ENCODE measurements at regions not wholly inside any gene's neighbourhood (a gene's known extent, or its start where the extent isn't known, plus 50 kb on each side); places are given as distances from the start of the nearest gene placed in this dataset.

- no peak for FAIRE-seq
- Histone ChIP-seq H3K27ac (ENCODE audit: control insufficient read depth, insufficient read depth) (no peak overlapping the region), H3K4me3 (no peak overlapping the region), H4K20me1 (ENCODE audit: control insufficient read depth, insufficient read depth) (no peaks in the 10 kb centered on the region), H3K9me3 (replicated peaks; ENCODE audit: control insufficient read depth, insufficient read depth, low read length) (no peaks in the 10 kb centered on the region; the same call in 2 of the 3 replicates), H3K36me3 (ENCODE audit: control insufficient read depth in 2 of 2, insufficient read depth in 2 of 2, low read length in 1 of 2) (no peaks in the 10 kb centered on the region), H3K4me2 (ENCODE audit: control insufficient read depth, insufficient read depth) (no peak overlapping the region), H2AFZ (ENCODE audit: control insufficient read depth, low read depth, low read length) (no peak overlapping the region), H3K9ac (ENCODE audit: control insufficient read depth, insufficient read depth, low read length) (no peak overlapping the region), H3K79me2 (ENCODE audit: control insufficient read depth, insufficient read depth, low read length) (no peaks in the 10 kb centered on the region), H3K4me1 (ENCODE audit: control insufficient read depth, insufficient read depth, low read length) (peaks cover 3% of the 10 kb centered on the region; the same call in 1 of the 2 replicates), H3K27me3 (replicated peaks in 1 of 2; ENCODE audit: control insufficient read depth in 2 of 2, insufficient read depth in 2 of 2, low read length in 1 of 2) (no peaks in the 10 kb centered on the region)
- ChIA-PET RAD21 (ENCODE audit: unreplicated experiment) (no interaction called here), CTCF (no interaction called here), POLR2A (no interaction called here), SMC1A (ENCODE audit: uncharacterized antibody, unreplicated experiment) (interaction anchor here (0.6 to 1.3 kb wide), 4 partner anchors 32 to 1359 kb away, joined by 3 to 6 read pairs (median 3); no protein-coding TSS in a partner anchor)
- BruUV-seq (replicated peaks): no TSS peak
- 68% methylated on average over 5 of the region's 5 CpGs for WGBS (ENCODE audit: insufficient coverage, insufficient replicate concordance, low lambda C conversion rate, missing lambda C conversion rate)
- DNase-seq (ENCODE audit: low read depth, low spot score): no peak
- intact Hi-C loops (cut with micrococcal nuclease; ENCODE audit: unreplicated experiment): no loop called here
- in situ Hi-C loops (cut with MboI): no loop called here
- TF ChIP-seq, protein P1, sequence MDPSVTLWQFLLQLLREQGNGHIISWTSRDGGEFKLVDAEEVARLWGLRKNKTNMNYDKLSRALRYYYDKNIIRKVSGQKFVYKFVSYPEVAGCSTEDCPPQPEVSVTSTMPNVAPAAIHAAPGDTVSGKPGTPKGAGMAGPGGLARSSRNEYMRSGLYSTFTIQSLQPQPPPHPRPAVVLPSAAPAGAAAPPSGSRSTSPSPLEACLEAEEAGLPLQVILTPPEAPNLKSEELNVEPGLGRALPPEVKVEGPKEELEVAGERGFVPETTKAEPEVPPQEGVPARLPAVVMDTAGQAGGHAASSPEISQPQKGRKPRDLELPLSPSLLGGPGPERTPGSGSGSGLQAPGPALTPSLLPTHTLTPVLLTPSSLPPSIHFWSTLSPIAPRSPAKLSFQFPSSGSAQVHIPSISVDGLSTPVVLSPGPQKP (IDR thresholded peaks at IDR 0.05; ENCODE audit: low read depth, low read length): no peak
- TF ChIP-seq DPF2 (IDR thresholded peaks at IDR 0.05) (no peak), RFX5 (IDR thresholded peaks at IDR 0.05; ENCODE audit: low read depth, low read length) (no peak), NR2C2 (IDR thresholded peaks at IDR 0.05; ENCODE audit: borderline replicate concordance, control insufficient read depth, insufficient read length, low read depth) (no peak), CREM (IDR thresholded peaks at IDR 0.05; ENCODE audit: low read depth) (no peak), POLR2AphosphoS2 (IDR thresholded peaks at IDR 0.05; ENCODE audit: low read depth, low read length) (no peak), MLLT1 (IDR thresholded peaks at IDR 0.05) (no peak), BCL11A (IDR thresholded peaks at IDR 0.05; ENCODE audit: low read depth, low read length) (no peak), CBFB (IDR thresholded peaks at IDR 0.05; ENCODE audit: low read depth) (no peak)
- TF ChIP-seq, protein P2, sequence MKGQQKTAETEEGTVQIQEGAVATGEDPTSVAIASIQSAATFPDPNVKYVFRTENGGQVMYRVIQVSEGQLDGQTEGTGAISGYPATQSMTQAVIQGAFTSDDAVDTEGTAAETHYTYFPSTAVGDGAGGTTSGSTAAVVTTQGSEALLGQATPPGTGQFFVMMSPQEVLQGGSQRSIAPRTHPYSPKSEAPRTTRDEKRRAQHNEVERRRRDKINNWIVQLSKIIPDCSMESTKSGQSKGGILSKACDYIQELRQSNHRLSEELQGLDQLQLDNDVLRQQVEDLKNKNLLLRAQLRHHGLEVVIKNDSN (IDR thresholded peaks at IDR 0.05; ENCODE audit: borderline replicate concordance, extremely low read length, insufficient read depth, low read depth, low read length): no peak
- ATAC-seq: no peak
These were observed 167.8 kb downstream of the BCL11A start for GRCh38 chr2:60385648-60386047.

Measured in GM12878 (cell line).